ENCODE measurements at regions not wholly inside any gene's neighbourhood (a gene's known extent, or its start where the extent isn't known, plus 50 kb on each side); places are given as distances from the start of the nearest gene placed in this dataset.
"Not testable (repeated sequence)": the region's sequence is repeated elsewhere in the genome, so short reads cannot be mapped to it uniquely, and the experiment has no call there.

- no peak for DNase-seq
These were observed 800.7 kb upstream of the GRM7 start for GRCh38 chr3:6060251-6060650.

GRCh38 chr3:6062261-6063187 is 798.4 kb upstream of the GRM7 start:
- DNase-seq = no peak

- no peak for DNase-seq
These were observed 794.5 kb upstream of the GRM7 start for GRCh38 chr3:6066397-6066796.

DNA sequence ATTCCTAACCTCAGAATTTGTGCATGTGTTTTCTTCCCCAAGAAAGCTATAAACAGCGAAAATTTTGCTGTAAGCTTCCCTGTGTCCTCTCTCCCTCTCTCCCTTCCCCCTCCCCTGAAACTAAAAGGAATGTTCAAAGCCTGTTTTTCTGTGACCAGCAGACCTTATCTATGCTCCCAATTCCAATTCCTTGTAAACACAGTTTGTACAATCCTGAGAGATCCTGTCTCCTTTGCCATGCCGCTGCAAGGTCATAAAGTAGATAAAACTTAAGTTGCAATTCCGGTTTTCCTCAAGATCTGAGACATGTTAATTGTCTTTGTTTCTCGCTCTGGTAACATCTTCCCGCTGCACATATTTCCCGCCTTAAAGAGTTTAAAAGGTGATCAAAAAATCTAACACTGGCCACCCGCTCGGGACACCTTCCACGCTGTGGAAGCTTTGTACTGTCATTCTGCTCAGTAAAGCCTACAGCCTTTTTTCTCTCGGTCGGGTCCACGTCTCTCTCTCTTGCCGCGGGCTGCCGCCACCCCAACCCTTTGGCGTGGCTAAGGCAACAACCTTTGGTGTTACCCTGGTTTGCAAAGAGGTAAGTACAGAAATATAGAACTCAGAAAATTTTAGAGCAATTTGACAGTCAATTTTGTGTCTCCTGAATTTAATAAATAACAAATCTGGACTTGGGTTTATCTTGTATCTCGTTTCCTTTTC is 793.9 kb upstream of the GRM7 start:
- DNase-seq = not testable (repeated sequence)

DNA sequence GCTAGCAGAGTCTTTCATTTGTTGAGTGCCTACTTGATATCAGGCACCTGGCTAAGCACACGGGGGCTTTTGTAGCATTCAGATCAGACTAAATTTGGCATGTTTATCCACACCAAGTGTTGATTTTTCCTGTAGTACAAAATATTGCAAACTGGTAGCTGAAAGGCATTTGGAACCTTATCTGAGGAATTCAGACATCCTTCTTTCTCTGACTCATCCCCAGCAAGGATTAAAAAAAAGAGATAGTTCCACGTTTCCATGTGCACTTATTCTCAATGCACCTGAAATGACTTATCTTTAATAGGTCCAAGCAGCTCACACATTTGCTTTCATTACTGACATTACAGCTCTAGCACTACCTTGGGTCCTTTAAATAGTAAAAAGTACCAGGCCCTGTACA is 786.0 kb upstream of the GRM7 start:
- DNase-seq = no peak

- DNase-seq = no peak
These were observed 782.5 kb upstream of the GRM7 start for GRCh38 chr3:6078436-6078835.

DNA sequence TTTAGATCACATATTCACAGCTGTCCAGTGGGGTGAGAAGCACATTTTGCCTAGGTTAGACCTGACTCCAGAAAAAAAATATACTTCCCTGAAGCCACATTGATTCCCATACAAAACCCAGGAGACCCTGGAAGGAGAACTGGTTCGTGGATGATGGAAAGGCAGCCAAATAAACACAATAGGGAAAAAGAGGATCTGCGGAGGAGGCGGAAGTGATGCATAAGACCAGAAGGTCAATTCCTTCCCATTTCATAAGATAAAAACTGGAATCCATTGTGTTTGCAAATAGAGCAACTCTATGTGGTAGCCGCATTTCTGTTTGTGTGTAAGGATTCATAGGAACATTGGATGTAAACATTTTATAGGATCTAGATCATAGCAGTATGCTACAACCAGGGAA is 781.9 kb upstream of the GRM7 start:
- DNase-seq = no peak

DNA sequence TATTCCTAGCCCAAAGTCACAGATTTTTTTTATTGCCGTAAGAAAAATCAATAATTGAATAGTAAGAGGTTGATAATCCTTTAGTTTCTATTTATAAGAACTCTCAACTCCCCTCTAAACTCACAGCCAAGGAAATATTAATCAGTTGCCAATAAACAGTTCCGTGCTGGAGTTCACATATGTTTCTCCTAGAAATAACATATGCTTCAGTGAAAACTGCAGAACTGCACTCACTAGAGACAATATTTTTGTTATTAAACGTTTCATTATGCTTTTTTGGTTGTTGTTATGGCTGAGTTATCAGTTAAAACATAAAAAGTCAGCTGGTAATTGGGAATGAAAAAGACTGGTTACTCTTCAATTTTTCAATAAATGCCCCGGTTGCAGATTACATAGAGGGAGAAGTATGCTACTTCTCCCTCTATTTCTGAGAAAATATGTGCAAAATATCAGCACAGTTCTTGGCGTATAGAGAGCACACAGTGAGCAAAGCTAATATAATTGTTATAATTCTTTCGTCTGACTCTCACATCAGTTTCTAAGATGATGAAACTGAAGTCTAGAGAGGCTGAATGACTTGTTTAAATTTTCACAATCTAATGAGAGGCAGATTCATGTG is 781.2 kb upstream of the GRM7 start:
- no peak for DNase-seq

DNA sequence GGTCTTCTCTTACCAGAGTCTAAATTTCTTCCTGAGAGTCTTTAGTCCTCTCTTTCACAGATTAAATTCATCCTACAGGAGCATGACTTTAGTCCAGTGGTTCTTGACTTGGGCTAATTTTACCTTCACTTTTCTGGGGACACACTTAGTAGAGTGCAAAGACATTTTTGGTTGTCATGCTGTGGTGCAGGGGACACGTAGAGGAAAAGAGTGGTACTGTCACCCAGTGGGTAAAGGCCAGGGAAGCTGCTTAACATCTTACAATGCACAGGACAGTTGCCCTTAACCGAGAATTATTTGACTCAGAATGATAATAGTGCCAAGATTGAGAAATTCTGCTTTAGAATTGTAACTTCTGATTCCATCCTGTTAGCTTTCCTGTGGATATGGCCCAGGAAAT is 772.5 kb upstream of the GRM7 start:
- DNase-seq = no peak

DNA sequence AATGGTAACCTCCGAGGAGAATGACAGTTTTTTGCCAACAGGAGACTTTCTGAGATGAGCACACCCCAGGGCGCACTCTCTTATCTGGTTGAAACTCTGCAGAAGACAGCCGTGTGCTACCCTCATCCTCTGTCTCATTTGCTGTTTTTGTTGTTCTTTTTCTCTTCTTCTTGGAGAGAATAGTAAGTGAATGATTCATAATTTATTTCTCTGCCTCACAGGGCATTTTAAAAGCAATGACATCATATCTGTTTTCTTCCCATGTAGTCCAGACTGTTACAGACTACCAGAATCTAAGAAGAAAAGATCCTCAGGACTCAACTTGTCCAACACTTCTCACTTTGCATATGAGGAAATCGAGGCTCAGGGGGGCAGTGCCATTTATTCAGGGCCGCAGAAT is 771.1 kb upstream of the GRM7 start:
- no peak for DNase-seq

DNA sequence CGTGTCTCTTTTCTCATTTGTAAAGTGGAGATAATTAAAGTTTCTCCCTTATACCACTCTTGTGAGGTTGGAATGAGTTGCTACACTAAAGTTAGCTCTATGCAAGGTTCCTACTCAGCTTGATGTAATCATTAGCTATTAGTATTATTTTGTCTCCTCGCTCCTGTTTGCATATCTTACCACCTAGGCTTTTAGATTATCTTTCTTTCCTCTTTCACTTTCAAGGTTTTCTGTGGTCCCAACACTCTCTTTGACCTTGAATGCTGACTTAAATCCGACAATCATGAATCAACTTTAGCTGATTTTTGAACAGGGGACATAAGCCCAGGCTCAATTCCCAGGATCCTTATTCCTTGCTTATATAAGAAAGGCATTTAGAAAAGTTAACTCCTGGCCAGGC is 769.7 kb upstream of the GRM7 start:
- DNase-seq = no peak

GRCh38 chr3:6095006-6095405 is 765.9 kb upstream of the GRM7 start:
- no peak for DNase-seq

DNA sequence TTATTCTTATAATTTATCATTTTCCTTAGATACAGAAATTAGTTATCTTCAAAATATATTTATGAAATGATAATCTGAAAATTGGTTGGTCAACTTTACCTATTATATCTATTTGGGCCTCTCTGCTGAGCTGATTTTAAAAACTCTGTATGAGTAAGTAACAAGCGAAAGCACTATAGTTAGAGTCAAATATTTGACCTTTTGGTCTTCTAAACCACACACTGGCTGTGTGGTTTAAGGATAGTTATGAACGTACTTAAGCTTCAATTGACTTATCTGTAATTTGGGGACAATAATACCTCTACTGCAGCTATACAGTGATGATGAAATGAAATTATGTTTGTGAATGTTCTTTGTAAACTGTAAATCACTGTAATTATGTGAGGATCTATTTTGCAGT is 763.9 kb upstream of the GRM7 start:
- no peak for DNase-seq

GRCh38 chr3:6097556-6097955 is 763.4 kb upstream of the GRM7 start:
- DNase-seq = no peak

DNA sequence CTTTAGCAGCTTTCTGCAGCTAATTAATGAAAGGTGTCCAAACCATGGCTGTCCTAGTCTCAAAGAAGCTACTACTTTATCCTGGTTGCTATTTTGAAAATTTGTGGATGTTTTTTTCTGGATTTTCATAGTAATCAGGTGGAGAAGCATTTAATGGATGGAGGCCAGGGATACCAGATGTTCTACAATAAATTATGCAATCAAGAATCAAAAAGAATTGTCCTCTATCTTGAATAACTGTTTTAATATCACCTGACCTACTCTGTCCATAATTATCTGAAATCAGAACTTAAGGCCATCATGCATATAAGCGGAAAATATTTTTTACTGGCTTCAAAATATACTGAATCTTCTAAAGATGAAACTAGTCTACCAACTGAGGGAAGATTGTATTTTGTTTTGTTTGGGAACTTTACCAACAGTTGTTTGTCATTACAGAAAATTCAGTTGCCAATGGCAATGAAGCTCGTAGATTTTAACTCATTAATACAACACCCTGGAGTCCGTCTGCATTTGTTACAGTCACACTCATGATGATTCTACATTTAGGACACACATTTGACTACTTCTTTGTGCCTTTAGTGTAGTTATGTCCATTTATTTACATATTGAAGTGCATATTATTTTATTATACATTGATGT is 762.3 kb upstream of the GRM7 start:
- no peak for DNase-seq

DNA sequence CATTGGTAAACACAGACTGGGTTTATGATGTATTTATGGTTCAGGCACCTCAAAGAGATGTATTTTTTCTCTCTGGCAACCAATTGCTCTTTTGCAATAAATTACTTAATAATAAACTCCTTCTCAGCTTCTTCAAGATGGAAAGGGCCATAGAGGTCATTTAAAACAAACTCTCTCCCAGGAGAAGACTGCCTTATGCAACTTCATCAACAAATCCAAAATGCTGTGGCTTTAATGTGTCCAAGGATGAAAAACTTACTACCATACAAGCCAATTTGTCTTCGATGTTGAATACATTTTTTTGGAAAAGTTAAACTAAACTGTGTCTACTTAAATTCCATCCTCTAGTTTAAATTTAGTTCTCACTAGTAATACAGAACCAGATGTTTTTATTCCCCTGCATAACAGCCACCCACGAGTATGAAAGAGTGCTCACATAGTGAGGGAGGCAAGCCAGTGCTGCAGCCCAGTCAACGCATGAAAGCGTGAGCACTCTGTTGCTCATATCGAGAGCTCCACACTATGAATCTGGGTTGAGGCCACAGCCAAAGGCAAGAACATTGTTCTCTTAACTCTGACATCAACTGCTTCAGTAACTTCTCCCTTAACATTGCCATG is 761.3 kb upstream of the GRM7 start:
- DNase-seq = no peak

DNA sequence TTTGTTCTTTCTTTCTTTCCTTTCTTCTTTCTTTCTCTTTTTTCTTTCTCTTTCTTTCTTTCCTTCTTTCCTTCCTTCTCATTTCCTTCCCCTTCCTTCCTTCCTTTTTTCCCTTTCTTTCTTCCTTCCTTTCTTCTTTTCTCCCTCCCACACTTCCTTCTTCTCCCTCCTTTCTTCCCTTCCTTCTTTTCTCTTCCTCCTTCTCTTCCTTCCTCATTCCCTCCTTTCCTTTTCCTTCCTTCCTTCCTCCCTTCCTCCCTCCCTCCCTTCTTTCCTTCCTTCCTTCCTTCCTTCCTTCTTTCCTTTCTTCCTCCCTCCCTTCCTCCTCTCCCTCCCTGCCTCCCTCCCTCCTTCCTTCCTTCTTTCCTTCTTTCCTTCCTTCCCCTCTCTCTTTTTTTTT is 755.7 kb upstream of the GRM7 start:
- no peak for DNase-seq

DNA sequence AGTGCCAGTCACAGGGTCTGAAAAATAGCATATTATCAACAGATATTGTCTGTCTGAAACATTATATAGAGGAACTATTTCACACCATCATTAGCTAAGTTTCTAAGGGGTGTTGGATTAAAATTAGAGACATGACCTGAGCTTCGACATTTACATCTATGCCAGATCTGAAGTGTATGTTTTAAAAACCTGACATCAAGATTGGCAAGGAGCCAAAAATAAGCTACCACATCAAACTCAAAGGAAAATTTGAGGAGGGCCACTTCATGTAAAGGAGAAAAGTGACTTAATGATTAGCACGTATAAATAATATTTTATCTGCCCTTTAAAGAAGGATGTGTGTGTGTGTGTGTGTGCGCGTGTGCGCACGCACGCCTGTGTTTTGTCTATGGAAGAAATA is 752.0 kb upstream of the GRM7 start:
- DNase-seq = no peak

DNA sequence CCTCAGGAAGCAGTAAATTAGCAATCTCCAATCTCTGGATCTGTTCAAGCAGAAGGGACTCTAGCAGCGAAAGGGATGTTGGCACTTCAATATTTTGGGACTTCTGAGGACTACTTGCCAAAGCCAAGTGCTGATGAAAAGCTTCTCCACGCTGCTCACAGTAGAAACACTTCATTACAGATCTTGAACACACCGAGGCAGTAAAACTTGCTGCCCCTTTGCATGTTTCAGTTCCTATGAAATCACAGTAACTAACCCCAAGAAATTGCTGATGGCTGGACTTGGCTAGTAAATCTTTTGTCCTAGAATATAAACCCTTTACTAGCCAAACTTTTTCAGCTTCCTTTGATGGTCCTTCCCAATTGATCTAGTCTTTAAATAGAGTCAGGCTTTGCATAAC is 750.5 kb upstream of the GRM7 start:
- DNase-seq = no peak

DNA sequence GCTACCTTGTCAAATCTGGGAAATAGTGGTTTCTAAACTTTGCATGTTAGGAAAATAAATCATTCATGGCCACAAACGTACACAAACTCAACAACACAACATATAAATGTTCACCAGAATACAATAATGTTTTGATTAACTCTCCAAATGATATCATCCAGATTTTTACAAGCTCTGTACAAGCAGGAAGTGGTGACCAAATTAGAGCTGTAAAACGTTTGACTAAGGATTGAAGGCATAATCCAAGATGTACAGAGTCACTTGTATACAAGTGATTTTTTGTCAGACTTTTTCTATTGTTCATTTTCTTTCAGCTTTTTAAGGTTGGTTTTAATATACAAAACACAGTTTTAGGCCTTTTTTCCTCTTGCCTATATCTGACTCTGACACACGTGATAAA is 748.4 kb upstream of the GRM7 start:
- DNase-seq = no peak

GRCh38 chr3:6113338-6113737 is 747.6 kb upstream of the GRM7 start:
- no peak for DNase-seq

DNA sequence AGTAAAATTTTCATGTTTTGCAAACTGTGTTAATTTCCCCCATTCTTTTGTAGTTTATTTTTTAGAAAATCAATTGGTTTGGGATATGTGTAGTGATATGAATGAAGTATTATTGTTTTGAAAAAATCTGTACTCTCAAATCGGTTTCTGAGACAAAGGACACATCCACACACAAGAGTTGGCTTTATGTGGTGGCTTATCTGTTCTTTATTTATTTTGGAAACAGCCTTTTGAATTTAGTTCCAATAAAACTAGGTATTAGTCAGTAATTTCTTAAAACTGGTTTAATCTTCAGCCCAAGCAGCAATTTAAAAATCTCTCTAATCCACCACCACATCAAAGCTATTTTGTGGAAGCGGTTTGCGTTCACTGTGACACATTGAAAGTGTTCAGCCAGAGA is 741.5 kb upstream of the GRM7 start:
- no peak for DNase-seq

GRCh38 chr3:6120786-6121185 is 740.1 kb upstream of the GRM7 start:
- DNase-seq = no peak

Data from activated CD4-positive, alpha-beta T cell treated with anti-CD3 and anti-CD28 coated beads, Interleukin-2, amount 50 U/mL, for 48 hours (primary cell).